RWPE2 (cell line): ENCODE measurements at regions not wholly inside any gene's neighbourhood (a gene's known extent, or its start where the extent isn't known, plus 50 kb on each side); places are given as distances from the start of the nearest gene placed in this dataset.

ENCODE experiments used
- ATAC-seq: fragments of 200-7000 bp; cut with Tn5 transposase; 3 replicates; pipeline ENCODE4 v1.9.1; 2021; ENCODE audit warnings: low read depth
- DNase-seq: peaks from one replicate; pipeline ENCODE4 v3.0.0-alpha.2; 2020; ENCODE audit warnings: low spot score
- H3K27ac ChIP-seq: fragments of 450-650 bp; 2 replicates; pipeline ENCODE4 v1.5.1; 2017; ENCODE audit warnings: mild to moderate bottlenecking; ENCODE audit not compliant: poor library complexity, severe bottlenecking
- H3K27me3 ChIP-seq: fragments of 250-450 bp; sonication (Bioruptor Pico); 2 replicates; pipeline ENCODE4 v1.5.1; 2021; ENCODE audit warnings: mild to moderate bottlenecking, moderate library complexity; ENCODE audit not compliant: insufficient read depth, poor library complexity, severe bottlenecking
- H3K36me3 ChIP-seq: fragments of 250-450 bp; sonication (Bioruptor Pico); 2 replicates; pipeline ENCODE4 v1.5.1; 2020; ENCODE audit warnings: low read depth, mild to moderate bottlenecking, moderate library complexity
- H3K4me1 ChIP-seq: fragments of 250-450 bp; sonication (Bioruptor Pico); 2 replicates; pipeline ENCODE4 v1.5.1; 2021; ENCODE audit warnings: mild to moderate bottlenecking, moderate library complexity; ENCODE audit not compliant: insufficient read depth, poor library complexity, severe bottlenecking
- H3K4me3 ChIP-seq: fragments of 250-450 bp; sonication (Bioruptor Pico); 2 replicates; pipeline ENCODE4 v1.5.1; 2021; ENCODE audit warnings: mild to moderate bottlenecking, moderate library complexity; ENCODE audit not compliant: severe bottlenecking
- H3K9me3 ChIP-seq: fragments of 250-450 bp; sonication (Bioruptor Pico); 2 replicates; pipeline ENCODE4 v1.5.1; 2021; ENCODE audit warnings: mild to moderate bottlenecking, moderate library complexity; ENCODE audit not compliant: severe bottlenecking
- TF ChIP-seq, protein P1 (sequence below): fragments of 450-650 bp; IDR thresholded peaks from one replicate; pipeline ENCODE4 v1.5.1; 2017; ENCODE audit warnings: mild to moderate bottlenecking, moderate library complexity; ENCODE audit not compliant: poor library complexity, severe bottlenecking

DNA sequence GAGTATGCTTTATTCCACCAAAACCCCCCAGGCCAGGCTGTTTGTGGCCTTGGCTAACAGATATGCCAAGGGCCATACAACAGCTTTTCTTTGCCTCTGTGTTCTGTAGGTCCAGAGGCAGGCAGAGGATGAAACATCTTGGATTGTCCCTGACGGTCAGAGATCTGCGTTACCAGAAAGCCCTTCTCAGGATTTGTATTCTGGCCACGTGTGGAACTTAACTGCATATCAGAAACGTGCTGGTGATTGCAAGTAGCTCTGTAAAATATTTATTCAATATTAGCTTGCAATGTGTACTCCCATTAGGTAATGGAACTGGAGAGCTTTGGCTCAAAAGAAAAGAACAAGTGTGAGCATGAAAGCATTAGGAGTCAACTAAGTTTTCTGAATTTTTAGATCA lies 275.0 kb downstream of the CBLN4 start:
- H3K27ac ChIP-seq, result no peak overlapping the region
- H3K36me3 ChIP-seq, result no peaks in the 10 kb centered on the region
- no peaks in the 10 kb centered on the region for H3K4me1 ChIP-seq
- H3K4me3 ChIP-seq, result no peak overlapping the region
- no peak for DNase-seq
- TF ChIP-seq, protein P1, sequence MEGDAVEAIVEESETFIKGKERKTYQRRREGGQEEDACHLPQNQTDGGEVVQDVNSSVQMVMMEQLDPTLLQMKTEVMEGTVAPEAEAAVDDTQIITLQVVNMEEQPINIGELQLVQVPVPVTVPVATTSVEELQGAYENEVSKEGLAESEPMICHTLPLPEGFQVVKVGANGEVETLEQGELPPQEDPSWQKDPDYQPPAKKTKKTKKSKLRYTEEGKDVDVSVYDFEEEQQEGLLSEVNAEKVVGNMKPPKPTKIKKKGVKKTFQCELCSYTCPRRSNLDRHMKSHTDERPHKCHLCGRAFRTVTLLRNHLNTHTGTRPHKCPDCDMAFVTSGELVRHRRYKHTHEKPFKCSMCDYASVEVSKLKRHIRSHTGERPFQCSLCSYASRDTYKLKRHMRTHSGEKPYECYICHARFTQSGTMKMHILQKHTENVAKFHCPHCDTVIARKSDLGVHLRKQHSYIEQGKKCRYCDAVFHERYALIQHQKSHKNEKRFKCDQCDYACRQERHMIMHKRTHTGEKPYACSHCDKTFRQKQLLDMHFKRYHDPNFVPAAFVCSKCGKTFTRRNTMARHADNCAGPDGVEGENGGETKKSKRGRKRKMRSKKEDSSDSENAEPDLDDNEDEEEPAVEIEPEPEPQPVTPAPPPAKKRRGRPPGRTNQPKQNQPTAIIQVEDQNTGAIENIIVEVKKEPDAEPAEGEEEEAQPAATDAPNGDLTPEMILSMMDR, result no peak
- peaks cover 12% of the 10 kb centered on the region for H3K27me3 ChIP-seq
- ATAC-seq, result no peak
- H3K9me3 ChIP-seq, result no peaks in the 10 kb centered on the region

DNA sequence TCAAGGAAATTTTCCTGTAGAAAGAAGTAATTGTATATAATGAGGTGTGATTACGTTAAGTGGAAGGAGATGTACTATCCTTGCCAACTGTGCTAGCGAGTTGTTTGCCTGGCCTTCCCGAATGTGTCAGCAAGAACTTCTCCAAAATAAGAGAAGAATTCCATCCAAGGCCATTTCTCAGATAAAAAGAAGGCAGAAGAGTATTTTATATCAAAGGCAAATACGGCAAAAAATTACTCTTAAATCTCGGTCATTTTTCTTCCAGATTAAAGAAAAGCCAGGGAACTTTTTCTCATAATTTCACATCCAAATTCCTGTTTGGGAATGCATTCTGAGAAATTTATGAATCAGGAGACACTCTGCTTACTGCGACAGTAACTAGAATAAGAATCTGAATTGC lies 290.6 kb downstream of the CBLN4 start:
- Histone ChIP-seq H3K9me3 (no peaks in the 10 kb centered on the region), H3K36me3 (no peaks in the 10 kb centered on the region), H3K27me3 (peaks cover 3% of the 10 kb centered on the region), H3K4me3 (no peak overlapping the region), H3K27ac (no peak overlapping the region), H3K4me1 (no peaks in the 10 kb centered on the region)
- ATAC-seq (no peak), DNase-seq (no peak)
- TF ChIP-seq, protein P1, result no peak

DNA sequence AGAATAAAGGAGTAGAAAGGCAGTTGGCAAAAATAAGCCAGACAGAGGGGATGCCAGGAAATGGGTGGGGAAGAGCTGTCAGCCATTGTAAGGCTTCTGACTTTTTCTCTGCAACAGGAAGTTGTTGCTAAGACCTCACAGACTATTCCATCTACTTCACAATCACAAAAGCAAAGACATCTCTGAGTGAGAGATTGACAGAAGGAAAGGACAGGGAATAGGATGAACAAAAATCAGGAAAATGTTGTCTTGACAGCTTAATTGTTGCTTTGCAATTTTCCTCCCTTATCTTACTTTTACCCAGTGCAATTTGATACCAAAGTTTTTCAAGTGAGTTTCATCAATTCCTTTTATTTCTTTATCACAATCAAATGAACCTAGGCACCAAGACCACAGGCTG lies 291.2 kb downstream of the CBLN4 start:
- no peak overlapping the region for H3K27ac ChIP-seq
- ATAC-seq (no peak), DNase-seq (no peak)
- peaks cover 3% of the 10 kb centered on the region for H3K27me3 ChIP-seq
- no peaks in the 10 kb centered on the region for H3K4me1 ChIP-seq
- TF ChIP-seq, protein P1, result no peak
- no peaks in the 10 kb centered on the region for H3K36me3 ChIP-seq
- no peaks in the 10 kb centered on the region for H3K9me3 ChIP-seq
- no peak overlapping the region for H3K4me3 ChIP-seq

DNA sequence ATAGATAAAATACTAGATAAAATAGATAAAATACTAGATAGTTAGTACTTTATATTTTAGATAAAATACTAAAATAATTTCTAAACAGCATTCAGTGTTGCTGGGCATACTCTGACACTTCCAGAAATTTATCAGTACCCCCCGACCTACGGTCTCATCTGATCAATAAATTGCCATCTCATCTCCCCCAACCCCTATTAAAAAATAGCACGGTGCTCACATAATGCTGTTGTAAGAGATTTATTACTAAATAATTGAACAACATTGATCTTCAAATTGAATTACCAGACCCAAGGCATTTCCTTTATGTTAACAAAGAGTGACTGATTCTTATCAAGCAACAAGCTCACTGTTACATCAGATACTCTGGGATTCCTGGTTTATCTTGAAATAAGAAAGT lies 300.9 kb downstream of the CBLN4 start:
- TF ChIP-seq, protein P1, result no peak
- no peak for ATAC-seq
- H3K4me1 ChIP-seq, result no peaks in the 10 kb centered on the region
- no peaks in the 10 kb centered on the region for H3K9me3 ChIP-seq
- H3K27me3 ChIP-seq, result peaks cover 15% of the 10 kb centered on the region
- no peak overlapping the region for H3K27ac ChIP-seq
- H3K4me3 ChIP-seq, result no peak overlapping the region
- H3K36me3 ChIP-seq, result no peaks in the 10 kb centered on the region
- no peak for DNase-seq

DNA sequence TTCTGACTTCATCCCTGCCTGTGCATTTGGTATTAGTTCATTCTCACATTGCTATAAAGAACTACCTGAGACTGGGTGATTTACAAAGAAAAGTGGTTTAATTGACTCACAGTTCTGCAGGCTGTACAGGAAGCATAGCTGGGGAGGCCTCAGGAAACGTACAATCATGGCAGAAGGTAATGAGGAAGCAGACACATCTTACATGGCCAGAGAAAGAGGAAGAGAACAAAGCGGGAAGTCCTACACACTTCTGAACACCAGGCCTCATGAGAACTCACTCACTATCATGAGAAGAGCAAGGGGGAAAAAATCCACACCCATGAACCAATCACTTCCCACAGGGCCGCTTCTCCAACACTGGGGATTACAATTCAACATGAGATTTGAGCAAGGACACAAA lies 303.9 kb downstream of the CBLN4 start:
- H3K9me3 ChIP-seq, result no peaks in the 10 kb centered on the region

More for the DNA sequence above, 303.9 kb downstream of the CBLN4 start:
- Histone ChIP-seq H3K27me3 (peaks cover 9% of the 10 kb centered on the region), H3K4me1 (no peaks in the 10 kb centered on the region), H3K27ac (no peak overlapping the region), H3K36me3 (no peaks in the 10 kb centered on the region), H3K4me3 (no peak overlapping the region)
- TF ChIP-seq, protein P1, result no peak
- ATAC-seq (no peak), DNase-seq (no peak)
